HUES48 (cell line): ENCODE measurements at regions not wholly inside any gene's neighbourhood (a gene's known extent, or its start where the extent isn't known, plus 50 kb on each side); places are given as distances from the start of the nearest gene placed in this dataset.

Experiments used
- H3K27ac ChIP-seq: one replicate; pipeline ENCODE4 v1.7.0; 2013; ENCODE audit warnings: low read depth, low read length, inconsistent platforms
- H3K27me3 ChIP-seq: 2 replicates; pipeline ENCODE4 v1.6.1; 2013; ENCODE audit warnings: mild to moderate bottlenecking, low read length; ENCODE audit not compliant: control insufficient read depth, insufficient read depth
- H3K36me3 ChIP-seq: 2 replicates; pipeline ENCODE4 v1.6.1; 2013; ENCODE audit warnings: low read length; ENCODE audit not compliant: control insufficient read depth, insufficient read depth
- H3K4me1 ChIP-seq: 2 replicates; pipeline ENCODE4 v1.6.1; 2013; ENCODE audit warnings: mild to moderate bottlenecking, low read length; ENCODE audit not compliant: control insufficient read depth, insufficient read depth
- H3K4me3 ChIP-seq: 2 replicates; pipeline ENCODE4 v1.5.1; 2013; ENCODE audit warnings: mild to moderate bottlenecking, low read depth, low read length
- H3K9ac ChIP-seq: 2 replicates; pipeline ENCODE4 v1.6.1; 2013; ENCODE audit warnings: mild to moderate bottlenecking, low read depth, low read length, moderate library complexity
- H3K9me3 ChIP-seq: 2 replicates; pipeline ENCODE4 v1.6.1; 2013; ENCODE audit warnings: low read length; ENCODE audit not compliant: control insufficient read depth, insufficient read depth

DNA sequence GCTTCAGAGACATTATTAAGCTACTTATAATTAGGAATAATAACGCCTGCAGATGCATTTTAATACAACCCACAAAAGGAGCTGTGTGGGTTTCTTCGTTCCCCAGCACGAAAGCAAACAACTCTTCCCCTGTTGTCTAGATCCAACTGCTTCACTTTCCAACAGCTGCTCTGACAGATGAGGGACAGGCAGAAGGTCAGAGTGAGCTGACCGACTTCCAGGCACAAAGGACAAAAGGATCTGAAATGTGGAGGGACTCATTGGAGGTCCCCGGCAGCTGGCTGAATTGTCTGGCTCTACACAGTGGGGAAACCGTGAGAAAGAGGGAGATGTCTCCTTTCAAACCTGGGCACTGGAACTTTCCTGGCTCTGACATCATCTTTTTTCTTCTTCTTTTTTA is 79.1 kb upstream of the ALDH1B1 start:
- no peak overlapping the region for H3K9ac ChIP-seq
- no peak overlapping the region for H3K27ac ChIP-seq
- no peak overlapping the region for H3K4me3 ChIP-seq
- H3K4me1 ChIP-seq = peaks cover 21% of the 10 kb centered on the region
- no peaks in the 10 kb centered on the region for H3K9me3 ChIP-seq
- H3K36me3 ChIP-seq = no peaks in the 10 kb centered on the region
- no peaks in the 10 kb centered on the region for H3K27me3 ChIP-seq

- H3K27me3 ChIP-seq = no peaks in the 10 kb centered on the region
- no peak overlapping the region for H3K27ac ChIP-seq
- H3K9ac ChIP-seq = no peak overlapping the region
- H3K4me3 ChIP-seq = no peak overlapping the region
- no peaks in the 10 kb centered on the region for H3K36me3 ChIP-seq
- peaks cover 21% of the 10 kb centered on the region for H3K4me1 ChIP-seq
- no peaks in the 10 kb centered on the region for H3K9me3 ChIP-seq
Measured at GRCh38 chr9:38312406-38312805, 80.1 kb upstream of the ALDH1B1 start.

GRCh38 chr9:38311382-38312270 is 80.9 kb upstream of the ALDH1B1 start:
- Histone ChIP-seq H3K4me3 (no peak overlapping the region), H3K4me1 (peaks cover 21% of the 10 kb centered on the region), H3K9ac (no peak overlapping the region), H3K27me3 (no peaks in the 10 kb centered on the region), H3K36me3 (no peaks in the 10 kb centered on the region), H3K27ac (no peak overlapping the region), H3K9me3 (no peaks in the 10 kb centered on the region)

DNA sequence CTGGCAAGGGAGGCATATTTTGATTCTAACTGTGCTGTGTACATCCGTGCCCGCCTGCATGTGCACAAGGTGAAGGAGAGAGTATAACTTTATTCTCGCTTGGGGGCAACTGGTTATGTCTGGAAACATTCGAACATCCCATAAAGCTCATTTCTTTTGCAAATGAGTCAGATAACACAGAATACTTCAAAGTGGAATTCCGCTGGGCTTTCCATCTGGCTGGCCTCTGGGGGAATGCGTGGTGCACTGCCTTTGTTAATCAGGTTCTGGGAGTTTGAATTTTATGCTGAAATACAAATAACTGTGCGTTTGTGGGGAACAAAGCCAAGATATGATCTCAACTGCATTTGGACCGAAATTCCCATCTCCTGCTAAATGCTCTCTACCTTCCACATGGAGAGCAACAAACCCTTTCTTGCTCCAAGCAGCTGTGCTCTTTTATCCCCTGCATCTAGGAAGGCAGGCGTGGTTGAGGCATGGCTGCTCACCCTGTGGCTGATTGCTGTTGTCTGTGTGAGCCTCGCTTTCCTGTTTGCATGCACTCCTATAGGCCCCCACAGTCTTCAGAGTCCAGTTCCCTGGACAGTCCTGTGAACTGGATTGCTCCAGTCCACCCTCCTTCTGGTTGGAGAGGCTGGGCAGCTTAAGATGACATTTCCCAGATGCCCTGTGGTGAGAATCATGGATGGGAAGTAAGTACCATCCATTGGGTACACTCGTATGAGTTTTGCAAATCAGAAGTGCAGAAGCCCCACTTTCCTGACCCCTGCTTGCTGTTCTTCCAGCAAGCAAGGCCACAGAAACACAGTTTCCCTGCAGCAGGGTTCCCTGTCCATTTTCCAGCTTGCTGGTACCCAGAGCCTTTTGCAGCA is 82.9 kb upstream of the ALDH1B1 start:
- Histone ChIP-seq H3K4me3 (no peak overlapping the region), H3K9ac (no peak overlapping the region), H3K9me3 (no peaks in the 10 kb centered on the region), H3K36me3 (no peaks in the 10 kb centered on the region), H3K27me3 (no peaks in the 10 kb centered on the region), H3K4me1 (peaks cover 21% of the 10 kb centered on the region), H3K27ac (no peak overlapping the region)

DNA sequence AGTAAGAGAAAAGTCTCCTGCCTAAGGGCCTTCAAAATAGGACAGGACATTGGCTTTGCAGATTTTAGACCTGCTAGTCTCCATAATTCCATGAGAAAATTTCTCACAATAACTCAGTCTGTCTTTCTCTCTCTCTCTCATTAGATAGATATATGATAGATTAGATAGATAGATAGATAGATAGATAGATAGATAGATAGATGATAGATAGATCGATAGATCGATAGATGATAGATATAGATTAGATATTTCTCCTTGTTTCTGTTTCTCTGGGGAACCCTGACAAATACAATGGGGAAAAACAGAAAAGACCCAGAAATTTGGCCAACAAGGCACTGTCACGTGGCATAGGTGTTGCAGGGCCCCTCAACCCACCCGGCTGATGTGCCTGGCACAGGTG is 84.4 kb upstream of the ALDH1B1 start:
- no peaks in the 10 kb centered on the region for H3K36me3 ChIP-seq
- no peaks in the 10 kb centered on the region for H3K27me3 ChIP-seq
- H3K9me3 ChIP-seq = no peaks in the 10 kb centered on the region
- H3K27ac ChIP-seq = no peak overlapping the region
- H3K4me1 ChIP-seq = peaks cover 21% of the 10 kb centered on the region
- H3K9ac ChIP-seq = no peak overlapping the region
- H3K4me3 ChIP-seq = no peak overlapping the region

- Histone ChIP-seq H3K4me3 (no peak overlapping the region), H3K9ac (no peak overlapping the region), H3K36me3 (no peaks in the 10 kb centered on the region), H3K27me3 (no peaks in the 10 kb centered on the region), H3K9me3 (no peaks in the 10 kb centered on the region), H3K27ac (no peak overlapping the region), H3K4me1 (peaks cover 21% of the 10 kb centered on the region)
Measured at GRCh38 chr9:38306899-38307298, 85.6 kb upstream of the ALDH1B1 start.

GRCh38 chr9:38305582-38305981 is 86.9 kb upstream of the ALDH1B1 start:
- Histone ChIP-seq H3K36me3 (no peaks in the 10 kb centered on the region), H3K27ac (no peak overlapping the region), H3K9ac (no peak overlapping the region), H3K4me3 (no peak overlapping the region), H3K4me1 (peaks cover 16% of the 10 kb centered on the region), H3K9me3 (no peaks in the 10 kb centered on the region), H3K27me3 (no peaks in the 10 kb centered on the region)

GRCh38 chr9:38301376-38302106 is 91.0 kb upstream of the ALDH1B1 start:
- no peak overlapping the region for H3K4me3 ChIP-seq
- H3K9me3 ChIP-seq = no peaks in the 10 kb centered on the region
- no peaks in the 10 kb centered on the region; the same call in 1 of the 2 replicates for H3K27me3 ChIP-seq
- H3K36me3 ChIP-seq = no peaks in the 10 kb centered on the region
- H3K4me1 ChIP-seq = no peaks in the 10 kb centered on the region
- H3K9ac ChIP-seq = no peak overlapping the region
- no peak overlapping the region for H3K27ac ChIP-seq

- Histone ChIP-seq H3K27me3 (no peaks in the 10 kb centered on the region; the same call in 1 of the 2 replicates), H3K9me3 (no peaks in the 10 kb centered on the region), H3K4me3 (no peak overlapping the region), H3K27ac (no peak overlapping the region), H3K36me3 (no peaks in the 10 kb centered on the region), H3K9ac (no peak overlapping the region), H3K4me1 (no peaks in the 10 kb centered on the region)
Measured at GRCh38 chr9:38299856-38300255, 92.6 kb upstream of the ALDH1B1 start.

- Histone ChIP-seq H3K9ac (no peak overlapping the region), H3K4me3 (no peak overlapping the region), H3K27me3 (no peaks in the 10 kb centered on the region; the same call in 1 of the 2 replicates), H3K36me3 (no peaks in the 10 kb centered on the region), H3K27ac (no peak overlapping the region), H3K4me1 (no peaks in the 10 kb centered on the region), H3K9me3 (no peaks in the 10 kb centered on the region)
Measured at GRCh38 chr9:38298904-38299303, 93.6 kb upstream of the ALDH1B1 start.
